ENCODE measurements at regions not wholly inside any gene's neighbourhood (a gene's known extent, or its start where the extent isn't known, plus 50 kb on each side); places are given as distances from the start of the nearest gene placed in this dataset.

- TF ChIP-seq CTCF (conservative IDR thresholded peaks at IDR 0.05 in 1 of 2, IDR thresholded peaks at IDR 0.05 in 1 of 2; ENCODE audit: low read depth in 1 of 2, low read length in 2 of 2) (no peak), EZH2 (IDR thresholded peaks at IDR 0.05; ENCODE audit: low read length, missing control alignments) (no peak)
These were observed 166.6 kb upstream of the PDE3A start for GRCh38 chr12:20201733-20202132.

Measured in fibroblast of lung (primary cell).